Neural progenitor cell (in vitro differentiated cells): ENCODE measurements at regions not wholly inside any gene's neighbourhood (a gene's known extent, or its start where the extent isn't known, plus 50 kb on each side); places are given as distances from the start of the nearest gene placed in this dataset.

ENCODE experiments used
- DNase-seq: peaks from one replicate; pipeline ENCODE4 v3.0.0-alpha.2; 2016; ENCODE audit warnings: low spot score
- H2AFZ ChIP-seq: fragments of 200-600 bp; sonication (generic); replicated peaks from 2 replicates; pipeline ENCODE4 v1.6.1; 2016; ENCODE audit warnings: antibody characterized with exemption
- H3F3A ChIP-seq: fragments of 200-600 bp; sonication (generic); 2 replicates; pipeline ENCODE4 v1.6.1; 2016; ENCODE audit warnings: antibody characterized with exemption, low read depth
- H3K27ac ChIP-seq: fragments of 200-600 bp; sonication (generic); 2 replicates; pipeline ENCODE4 v1.5.1; 2016; ENCODE audit warnings: mild to moderate bottlenecking
- H3K27me3 ChIP-seq: fragments of 200-600 bp; sonication (generic); 2 replicates; pipeline ENCODE4 v1.6.1; 2016; ENCODE audit warnings: mild to moderate bottlenecking, moderate library complexity
- H3K36me3 ChIP-seq: fragments of 200-600 bp; sonication (generic); 2 replicates; pipeline ENCODE4 v1.5.1; 2016
- H3K4me1 ChIP-seq: fragments of 200-600 bp; sonication (generic); 2 replicates; pipeline ENCODE4 v1.6.1; 2016; ENCODE audit warnings: mixed run types
- H3K4me2 ChIP-seq: fragments of 200-600 bp; sonication (generic); 2 replicates; pipeline ENCODE4 v1.6.1; 2016
- H3K4me3 ChIP-seq: fragments of 200-600 bp; sonication (generic); 2 replicates; pipeline ENCODE4 v1.5.1; 2016
- H3K79me2 ChIP-seq: fragments of 200-600 bp; sonication (generic); 2 replicates; pipeline ENCODE4 v1.6.1; 2016; ENCODE audit warnings: low read depth
- H3K9ac ChIP-seq: fragments of 200-600 bp; sonication (generic); 2 replicates; pipeline ENCODE4 v1.6.1; 2016
- H3K9me3 ChIP-seq: fragments of 200-600 bp; sonication (generic); 2 replicates; pipeline ENCODE4 v1.5.1; 2016; ENCODE audit warnings: low read depth
- H4K20me1 ChIP-seq: fragments of 200-600 bp; sonication (generic); 2 replicates; pipeline ENCODE4 v1.6.1; 2016; ENCODE audit warnings: low read depth
- H3K27ac Mint-ChIP-seq: 3 replicates; pipeline ENCODE4 v1.8.0; 2021; ENCODE audit warnings: mixed read lengths
- H3K27me3 Mint-ChIP-seq: 2 replicates; pipeline ENCODE4 v1.8.0; 2022; ENCODE audit warnings: low read depth, mild to moderate bottlenecking, inconsistent platforms, moderate library complexity, mixed read lengths; ENCODE audit not compliant: insufficient read depth
- H3K36me3 Mint-ChIP-seq: 3 replicates; pipeline ENCODE4 v1.8.0; 2021; ENCODE audit warnings: mixed read lengths
- H3K4me1 Mint-ChIP-seq: 3 replicates; pipeline ENCODE4 v1.8.0; 2021; ENCODE audit warnings: mixed read lengths
- H3K4me3 Mint-ChIP-seq: 3 replicates; pipeline ENCODE4 v1.8.0; 2021; ENCODE audit warnings: mild to moderate bottlenecking, moderate library complexity, mixed read lengths
- H3K9me3 Mint-ChIP-seq: 3 replicates; pipeline ENCODE4 v1.8.0; 2020; ENCODE audit warnings: mixed read lengths
- EZH2 ChIP-seq: fragments of 200-600 bp; sonication (generic); IDR thresholded peaks from 2 replicates; pipeline ENCODE4 v1.6.1; 2017; ENCODE audit warnings: antibody characterized with exemption, mild to moderate bottlenecking, moderate library complexity
- EZH2phosphoT487 ChIP-seq: fragments of 200-600 bp; sonication (generic); IDR thresholded peaks from 2 replicates; pipeline ENCODE4 v1.6.1; 2017; ENCODE audit warnings: antibody characterized with exemption
- TF ChIP-seq, protein P1 (sequence below): fragments of 200-600 bp; sonication (generic); IDR thresholded peaks from 2 replicates; pipeline ENCODE4 v1.5.1; 2017; ENCODE audit warnings: antibody characterized with exemption, mild to moderate bottlenecking

DNA sequence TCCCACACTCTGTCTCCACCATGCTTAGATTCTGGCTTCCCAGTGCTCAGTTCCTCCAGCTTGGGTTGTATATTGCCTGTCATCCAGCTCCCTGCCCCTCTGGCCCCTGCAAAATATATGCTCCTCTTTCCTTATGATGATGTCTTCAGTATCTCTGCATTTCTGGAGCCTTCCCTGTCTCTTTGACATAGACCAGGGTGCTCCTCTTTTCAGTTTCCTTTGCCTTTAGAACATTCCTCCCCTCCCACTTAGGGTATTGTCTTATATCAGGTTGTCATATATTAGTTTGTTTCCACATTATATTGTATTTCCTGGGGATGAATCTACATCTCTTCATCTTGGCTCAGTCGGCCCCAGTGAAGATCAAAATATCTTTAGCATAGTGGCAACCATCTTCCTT lies 526.4 kb downstream of the MID1IP1 start:
- Histone ChIP-seq H3K36me3 (no peaks in the 10 kb centered on the region), H3K9ac (no peak overlapping the region), H4K20me1 (no peaks in the 10 kb centered on the region), H3K27me3 (no peaks in the 10 kb centered on the region), H3K9me3 (no peaks in the 10 kb centered on the region), H3K4me2 (no peak overlapping the region), H3K4me1 (no peaks in the 10 kb centered on the region), H3K27ac (no peak overlapping the region), H3K79me2 (no peaks in the 10 kb centered on the region), H2AFZ (no peak overlapping the region), H3K4me3 (no peak overlapping the region), H3F3A (no peaks in the 10 kb centered on the region)
- Mint-ChIP-seq H3K4me1 (no peaks in the 10 kb centered on the region), H3K36me3 (no peaks in the 10 kb centered on the region), H3K9me3 (no peaks in the 10 kb centered on the region), H3K4me3 (no peak overlapping the region), H3K27me3 (no peaks in the 10 kb centered on the region), H3K27ac (no peak overlapping the region)
- no peak for TF ChIP-seq EZH2
- TF ChIP-seq EZH2phosphoT487 = no peak
- TF ChIP-seq, protein P1, sequence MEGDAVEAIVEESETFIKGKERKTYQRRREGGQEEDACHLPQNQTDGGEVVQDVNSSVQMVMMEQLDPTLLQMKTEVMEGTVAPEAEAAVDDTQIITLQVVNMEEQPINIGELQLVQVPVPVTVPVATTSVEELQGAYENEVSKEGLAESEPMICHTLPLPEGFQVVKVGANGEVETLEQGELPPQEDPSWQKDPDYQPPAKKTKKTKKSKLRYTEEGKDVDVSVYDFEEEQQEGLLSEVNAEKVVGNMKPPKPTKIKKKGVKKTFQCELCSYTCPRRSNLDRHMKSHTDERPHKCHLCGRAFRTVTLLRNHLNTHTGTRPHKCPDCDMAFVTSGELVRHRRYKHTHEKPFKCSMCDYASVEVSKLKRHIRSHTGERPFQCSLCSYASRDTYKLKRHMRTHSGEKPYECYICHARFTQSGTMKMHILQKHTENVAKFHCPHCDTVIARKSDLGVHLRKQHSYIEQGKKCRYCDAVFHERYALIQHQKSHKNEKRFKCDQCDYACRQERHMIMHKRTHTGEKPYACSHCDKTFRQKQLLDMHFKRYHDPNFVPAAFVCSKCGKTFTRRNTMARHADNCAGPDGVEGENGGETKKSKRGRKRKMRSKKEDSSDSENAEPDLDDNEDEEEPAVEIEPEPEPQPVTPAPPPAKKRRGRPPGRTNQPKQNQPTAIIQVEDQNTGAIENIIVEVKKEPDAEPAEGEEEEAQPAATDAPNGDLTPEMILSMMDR = no peak
- DNase-seq = no peak

GRCh38 chrX:39328661-39329060 lies 527.4 kb downstream of the MID1IP1 start:
- Histone ChIP-seq H3K9me3 (no peaks in the 10 kb centered on the region), H3K79me2 (no peaks in the 10 kb centered on the region), H3K27me3 (no peaks in the 10 kb centered on the region), H3K9ac (no peak overlapping the region), H3K27ac (no peak overlapping the region), H2AFZ (no peak overlapping the region), H3F3A (no peaks in the 10 kb centered on the region), H3K4me2 (no peak overlapping the region), H3K4me1 (no peaks in the 10 kb centered on the region), H4K20me1 (no peaks in the 10 kb centered on the region), H3K4me3 (no peak overlapping the region), H3K36me3 (no peaks in the 10 kb centered on the region)
- TF ChIP-seq, protein P1 = no peak
- TF ChIP-seq EZH2 = no peak
- TF ChIP-seq EZH2phosphoT487 = no peak
- Mint-ChIP-seq H3K4me1 (no peaks in the 10 kb centered on the region), H3K27me3 (no peaks in the 10 kb centered on the region), H3K4me3 (no peak overlapping the region), H3K9me3 (no peaks in the 10 kb centered on the region), H3K27ac (no peak overlapping the region), H3K36me3 (no peaks in the 10 kb centered on the region)
- no peak for DNase-seq

- Histone ChIP-seq H4K20me1 (no peaks in the 10 kb centered on the region), H3K4me1 (no peaks in the 10 kb centered on the region), H3K27me3 (no peaks in the 10 kb centered on the region), H2AFZ (no peak overlapping the region), H3K9me3 (no peaks in the 10 kb centered on the region), H3K9ac (no peak overlapping the region), H3K4me2 (no peak overlapping the region), H3F3A (no peaks in the 10 kb centered on the region), H3K79me2 (no peaks in the 10 kb centered on the region), H3K4me3 (no peak overlapping the region), H3K27ac (no peak overlapping the region), H3K36me3 (no peaks in the 10 kb centered on the region)
- Mint-ChIP-seq H3K27me3 (no peaks in the 10 kb centered on the region), H3K4me1 (no peaks in the 10 kb centered on the region), H3K27ac (no peak overlapping the region), H3K4me3 (no peak overlapping the region), H3K36me3 (no peaks in the 10 kb centered on the region), H3K9me3 (no peaks in the 10 kb centered on the region)
- no peak for TF ChIP-seq EZH2phosphoT487
- TF ChIP-seq, protein P1 = no peak
- no peak for TF ChIP-seq EZH2
- no peak for DNase-seq
Observed at GRCh38 chrX:39331082-39331704, 529.9 kb downstream of the MID1IP1 start.
